ENCODE measurements at regions not wholly inside any gene's neighbourhood (a gene's known extent, or its start where the extent isn't known, plus 50 kb on each side); places are given as distances from the start of the nearest gene placed in this dataset.

GRCh38 chr2:235204948-235205347, 253.1 kb downstream of the SH3BP4 start:
- TF ChIP-seq CTCF (IDR thresholded peaks at IDR 0.05; ENCODE audit: poor library complexity): no peak
- TF ChIP-seq EZH2 (IDR thresholded peaks at IDR 0.05; ENCODE audit: borderline replicate concordance): no peak

Measured in hepatocyte (in vitro differentiated cells).